T-helper 2 cell (primary cell): ENCODE measurements at regions not wholly inside any gene's neighbourhood (a gene's known extent, or its start where the extent isn't known, plus 50 kb on each side); places are given as distances from the start of the nearest gene placed in this dataset.

Experiments
- DNase-seq, 5 experiments: peaks; one replicate each; pipeline versions ENCODE4 v3.0.0 to v3.0.0-alpha.2; 2012 to 2022

DNA sequence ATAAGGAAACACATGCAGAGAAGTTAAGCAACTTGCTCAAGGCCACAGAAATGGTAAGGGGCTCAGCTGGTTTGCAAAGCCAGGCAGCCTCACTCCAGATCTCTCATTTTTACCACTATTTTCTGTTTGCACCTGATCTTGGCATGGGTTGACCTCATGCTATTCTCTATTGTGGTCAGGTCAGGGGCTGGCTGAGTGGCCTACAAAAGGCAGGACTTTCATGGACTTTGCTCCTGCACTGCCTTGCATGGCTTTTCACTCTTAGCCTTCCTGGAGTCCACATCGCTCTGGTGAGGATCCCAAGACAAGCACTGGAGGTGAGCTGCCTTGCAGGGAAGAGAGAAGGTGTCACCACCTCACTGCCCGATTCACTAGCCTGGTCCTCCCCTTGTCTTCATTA, 56.8 kb upstream of the CSF3R start:
- no peak for DNase-seq

GRCh38 chr1:36537991-36538390, 55.3 kb upstream of the CSF3R start:
- no peak for DNase-seq

DNA sequence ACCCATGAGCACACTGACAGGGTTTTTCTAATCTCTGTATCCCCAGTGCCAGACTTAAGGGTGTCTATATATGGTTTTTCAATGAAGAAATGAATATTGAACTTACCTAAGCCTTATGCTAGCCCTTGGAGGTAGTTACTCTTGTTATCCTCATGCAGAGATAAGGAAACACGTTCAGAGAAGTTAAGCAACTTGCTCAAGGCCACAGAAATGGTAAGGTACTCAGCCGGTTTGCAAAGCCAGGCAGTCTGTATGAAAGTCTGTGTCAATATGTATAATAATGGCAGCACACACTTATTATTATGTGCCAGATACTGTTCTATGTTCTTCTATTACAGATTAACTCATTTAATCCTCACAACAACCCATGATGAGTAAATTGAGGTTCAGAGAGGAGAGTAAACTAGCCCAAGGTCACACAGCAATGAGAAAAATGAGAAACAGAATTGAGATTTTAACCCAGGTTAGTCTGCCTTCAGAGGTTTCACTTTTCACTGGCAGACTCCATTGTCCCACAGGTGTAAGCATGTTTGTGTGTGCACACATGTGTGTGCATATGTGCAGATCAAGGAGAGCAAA, 54.6 kb upstream of the CSF3R start:
- DNase-seq = no peak

DNA sequence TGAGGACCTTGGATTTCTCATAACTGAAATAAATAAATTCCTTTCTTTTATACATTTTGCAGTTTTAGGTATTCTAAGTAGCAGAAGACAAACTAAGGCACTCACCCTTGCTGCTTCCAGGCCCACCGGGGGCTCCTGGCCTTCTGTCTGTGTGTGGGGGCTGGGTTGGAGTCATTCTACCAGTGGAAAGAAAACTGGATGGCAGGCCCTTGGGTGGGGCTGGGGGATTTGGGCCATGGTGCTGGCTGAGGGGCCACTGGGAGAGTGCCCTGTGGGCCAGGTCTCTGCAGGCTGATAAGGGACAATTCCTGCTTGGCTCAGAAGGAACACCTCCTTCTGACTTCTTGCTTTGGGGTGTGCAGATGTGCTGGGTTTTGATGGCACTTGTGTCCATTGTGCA, 54.0 kb upstream of the CSF3R start:
- DNase-seq = no peak

DNA sequence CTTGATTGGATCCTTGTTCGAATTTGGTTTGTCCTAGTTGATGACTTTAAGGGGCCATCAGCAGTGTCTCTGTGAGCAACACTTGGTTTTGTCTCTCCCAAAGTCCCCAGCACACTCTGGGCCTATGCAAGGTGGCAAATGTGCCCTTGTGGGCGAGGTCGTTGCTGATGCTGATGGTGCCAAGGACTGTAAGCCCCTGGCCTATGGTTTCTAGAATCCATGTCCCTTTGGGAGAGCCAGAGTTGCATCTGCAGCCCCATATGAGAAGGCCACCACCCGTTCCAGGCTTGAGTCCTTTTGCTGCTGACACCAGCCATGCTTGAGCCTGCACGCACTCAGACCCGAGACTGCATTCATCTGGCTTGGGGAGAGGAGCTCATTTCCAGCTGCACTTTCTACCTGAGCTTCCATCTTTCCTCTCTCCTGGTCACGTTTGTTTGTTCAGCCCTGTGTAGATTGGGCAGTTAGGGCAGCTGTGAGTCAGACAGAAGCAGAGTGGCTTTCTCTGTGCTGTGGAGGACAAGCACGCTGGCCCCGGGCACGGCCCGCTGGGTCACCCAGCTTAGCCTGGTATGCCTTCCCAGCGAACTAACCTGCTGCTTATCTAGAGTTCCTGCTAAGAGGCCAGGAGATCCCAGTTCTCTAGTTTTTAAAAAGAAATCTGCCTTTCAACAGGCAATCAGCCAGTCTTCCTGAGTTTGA, 52.1 kb upstream of the CSF3R start:
- no peak for DNase-seq

GRCh38 chr1:36533897-36534296, 51.2 kb upstream of the CSF3R start:
- DNase-seq = no peak

GRCh38 chr1:36532810-36533401, 50.2 kb upstream of the CSF3R start:
- no peak for DNase-seq
